ENCODE measurements at regions not wholly inside any gene's neighbourhood (a gene's known extent, or its start where the extent isn't known, plus 50 kb on each side); places are given as distances from the start of the nearest gene placed in this dataset.

- H3K27ac Mint-ChIP-seq: peak overlapping the region; percentile 84
- H3K4me3 Mint-ChIP-seq: peak overlapping the region; percentile 56
- intact Hi-C loops (cut with micrococcal nuclease): loop anchor here (2.0 to 10.0 kb wide), 4 partner anchors 37 to 352 kb away; partner anchors contain the start of gene ZFP36L2
- H3K27me3 Mint-ChIP-seq: no peaks in the 10 kb centered on the region
- no peaks in the 10 kb centered on the region for H3K9me3 Mint-ChIP-seq
- H3K4me1 Mint-ChIP-seq (ENCODE audit: low read depth): peaks cover 91% of the 10 kb centered on the region
- H3K36me3 Mint-ChIP-seq (ENCODE audit: low read depth): no peaks in the 10 kb centered on the region
Measured at GRCh38 chr2:43130548-43130875, 95.9 kb downstream of the ZFP36L2 start.

DNA sequence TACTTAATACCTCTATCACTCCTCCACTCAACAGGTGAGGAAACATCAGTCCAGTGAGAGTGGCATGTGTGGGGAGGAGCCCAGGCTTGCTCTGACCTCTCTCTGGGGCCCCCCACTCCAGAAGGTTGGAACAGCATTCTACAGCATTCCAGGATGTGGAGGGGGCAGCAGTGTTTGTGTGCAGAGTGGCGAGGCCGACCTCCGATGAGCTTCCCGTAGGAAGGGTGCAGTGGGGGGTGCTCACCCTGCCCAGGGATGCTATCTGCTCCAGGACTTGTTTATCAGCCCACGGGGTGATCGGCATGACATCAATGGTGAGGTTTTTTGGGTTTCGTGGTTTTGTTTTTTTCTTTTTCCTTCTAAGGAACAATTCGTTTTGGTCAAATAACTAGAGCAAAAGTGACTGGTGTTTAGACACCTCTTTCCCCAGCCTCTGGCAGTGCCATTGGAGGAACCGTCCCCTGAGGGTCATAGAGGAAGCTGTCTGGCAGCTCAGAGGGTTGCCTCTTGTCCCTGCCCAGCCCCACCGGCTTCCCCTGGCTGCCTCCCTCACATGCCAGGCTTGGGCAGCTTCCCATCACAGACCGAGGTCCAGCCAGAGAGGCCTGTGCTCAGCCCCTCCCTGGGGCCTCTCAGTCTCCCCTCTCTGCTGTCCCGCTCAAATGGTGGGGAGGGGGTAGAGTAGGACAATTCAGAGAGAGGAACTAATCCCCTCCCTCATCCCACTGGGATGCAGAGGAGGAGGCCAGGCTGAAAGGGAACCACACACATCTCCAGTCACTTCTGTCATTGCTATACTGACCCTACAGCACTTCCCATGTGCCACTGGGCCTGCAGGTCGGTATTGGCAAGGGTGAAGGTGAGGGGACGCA, 96.5 kb downstream of the ZFP36L2 start:
- Mint-ChIP-seq H3K27ac (peak overlapping the region; percentile 84), H3K9me3 (no peaks in the 10 kb centered on the region), H3K36me3 (ENCODE audit: low read depth) (no peaks in the 10 kb centered on the region), H3K27me3 (no peaks in the 10 kb centered on the region), H3K4me3 (peak overlapping the region; percentile 56), H3K4me1 (ENCODE audit: low read depth) (peaks cover 92% of the 10 kb centered on the region)
- intact Hi-C loops (cut with micrococcal nuclease): loop anchor here (2.0 to 10.0 kb wide), 6 partner anchors 23 to 352 kb away; partner anchors contain the start of gene ZFP36L2

GRCh38 chr2:43128559-43128955, 97.8 kb downstream of the ZFP36L2 start:
- Mint-ChIP-seq H3K27ac (peak overlapping the region; percentile 84), H3K4me1 (ENCODE audit: low read depth) (peaks cover 94% of the 10 kb centered on the region), H3K4me3 (peak overlapping the region; percentile 59), H3K9me3 (no peaks in the 10 kb centered on the region), H3K36me3 (ENCODE audit: low read depth) (no peaks in the 10 kb centered on the region), H3K27me3 (no peaks in the 10 kb centered on the region)
- intact Hi-C loops (cut with micrococcal nuclease): loop anchor here (2.0 to 10.0 kb wide), 2 partner anchors 22 to 104 kb away; no protein-coding TSS in a partner anchor

- H3K4me3 Mint-ChIP-seq: peak overlapping the region; percentile 59
- no peaks in the 10 kb centered on the region for H3K27me3 Mint-ChIP-seq
- intact Hi-C loops (cut with micrococcal nuclease): loop anchor here (2.0 to 10.0 kb wide), 3 partner anchors 21 to 153 kb away; no protein-coding TSS in a partner anchor
- H3K36me3 Mint-ChIP-seq (ENCODE audit: low read depth): no peaks in the 10 kb centered on the region
- H3K27ac Mint-ChIP-seq: peak overlapping the region; percentile 84
- no peaks in the 10 kb centered on the region for H3K9me3 Mint-ChIP-seq
- H3K4me1 Mint-ChIP-seq (ENCODE audit: low read depth): peaks cover 94% of the 10 kb centered on the region
Measured at GRCh38 chr2:43127941-43128558, 98.4 kb downstream of the ZFP36L2 start.

DNA sequence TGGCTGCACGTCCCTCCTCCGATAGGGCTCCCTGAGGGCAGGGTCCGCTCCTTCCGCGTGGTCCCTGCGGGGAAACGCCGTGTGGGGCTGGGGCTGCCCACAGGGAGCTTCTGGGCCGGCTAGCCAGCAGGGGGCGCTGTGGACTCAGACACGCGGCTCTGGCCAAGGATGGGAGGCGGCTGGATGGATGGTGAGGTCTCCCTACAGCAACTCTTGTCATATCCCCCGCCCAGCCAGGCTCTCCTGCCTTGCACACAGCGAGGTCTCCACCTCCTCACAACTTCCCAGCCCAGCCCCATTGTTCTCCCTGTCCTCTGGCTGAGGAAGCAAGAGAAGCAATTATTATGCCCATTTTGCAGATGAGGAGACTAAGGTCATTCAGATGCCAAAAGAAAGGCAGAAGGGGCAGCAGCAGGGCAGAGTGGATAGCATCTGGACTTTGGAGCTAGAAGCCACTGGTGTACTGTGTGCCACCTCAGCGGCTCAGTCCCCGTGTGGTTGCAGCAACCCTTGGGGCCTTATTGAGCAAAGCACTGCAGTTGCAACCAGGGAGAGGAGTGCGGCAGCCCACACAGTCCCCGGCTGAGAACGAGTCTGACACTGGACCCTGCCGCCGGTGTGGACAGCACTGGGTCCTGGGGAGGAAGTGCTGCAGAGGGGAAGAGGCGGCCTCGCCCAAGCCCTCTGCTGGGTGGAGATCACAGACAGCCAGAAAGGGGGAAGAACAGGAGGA, 99.0 kb downstream of the ZFP36L2 start:
- intact Hi-C loops (cut with micrococcal nuclease): loop anchor here (2.0 to 10.0 kb wide), 2 partner anchors 103 to 153 kb away; no protein-coding TSS in a partner anchor
- peak overlapping the region; percentile 59 for H3K4me3 Mint-ChIP-seq
- H3K27ac Mint-ChIP-seq: peak overlapping the region; percentile 84
- no peaks in the 10 kb centered on the region for H3K36me3 Mint-ChIP-seq (ENCODE audit: low read depth)
- peaks cover 93% of the 10 kb centered on the region for H3K4me1 Mint-ChIP-seq (ENCODE audit: low read depth)
- H3K27me3 Mint-ChIP-seq: no peaks in the 10 kb centered on the region
- H3K9me3 Mint-ChIP-seq: no peaks in the 10 kb centered on the region

- Mint-ChIP-seq H3K36me3 (ENCODE audit: low read depth) (no peaks in the 10 kb centered on the region), H3K27me3 (no peaks in the 10 kb centered on the region), H3K4me3 (no peak overlapping the region), H3K9me3 (no peaks in the 10 kb centered on the region), H3K27ac (peak overlapping the region; percentile 84), H3K4me1 (ENCODE audit: low read depth) (peaks cover 95% of the 10 kb centered on the region)
- intact Hi-C loops (cut with micrococcal nuclease): loop anchor here (2.0 to 10.0 kb wide), 2 partner anchors 102 to 152 kb away; no protein-coding TSS in a partner anchor
Measured at GRCh38 chr2:43126817-43127207, 99.6 kb downstream of the ZFP36L2 start.

DNA sequence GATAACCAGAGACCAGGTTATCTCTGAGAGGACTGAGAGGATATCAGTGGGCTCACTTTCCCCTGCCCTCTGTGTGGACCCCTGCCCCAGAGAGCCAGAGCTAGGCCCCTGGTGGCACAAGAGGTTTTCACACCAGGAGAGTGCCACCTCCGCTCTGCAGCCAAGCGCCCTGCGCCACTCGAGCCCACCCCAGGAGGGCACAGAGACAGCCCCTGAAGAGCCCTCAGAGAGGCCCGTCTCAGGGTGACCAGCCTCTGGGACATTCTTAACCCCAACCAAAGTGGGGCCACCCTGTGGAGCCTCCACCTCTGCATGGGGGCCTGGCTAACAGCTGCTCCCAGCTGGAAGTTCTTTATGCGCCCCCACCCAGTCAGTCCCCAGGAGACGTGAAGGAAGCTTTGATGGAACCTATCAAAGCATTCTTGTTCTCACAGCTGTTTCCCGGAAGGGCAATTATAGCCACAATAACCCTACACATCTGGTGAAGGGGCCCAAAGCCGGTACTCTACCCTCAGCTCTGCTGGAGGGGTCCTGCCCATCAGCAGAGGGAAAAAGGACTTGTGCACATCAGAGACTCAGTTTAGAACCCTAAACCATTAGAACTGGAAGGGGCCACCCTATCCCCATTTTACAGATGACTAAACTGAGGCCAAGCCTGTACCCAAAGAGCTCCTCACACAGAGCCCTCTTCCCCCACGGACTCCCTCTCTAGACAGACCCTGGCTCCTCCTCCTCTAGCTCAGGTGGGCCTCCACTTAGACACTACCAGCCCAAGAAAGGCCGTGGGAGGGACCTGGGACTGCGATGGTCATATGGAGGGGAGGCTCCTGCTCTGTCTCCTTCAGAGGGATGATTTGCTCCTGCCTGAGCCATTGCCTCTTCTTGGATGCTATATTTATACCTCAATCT, 101.1 kb downstream of the ZFP36L2 start:
- Mint-ChIP-seq H3K9me3 (no peaks in the 10 kb centered on the region), H3K36me3 (ENCODE audit: low read depth) (no peaks in the 10 kb centered on the region), H3K4me3 (no peak overlapping the region), H3K27ac (peak overlapping the region; percentile 64), H3K4me1 (ENCODE audit: low read depth) (peaks cover 85% of the 10 kb centered on the region), H3K27me3 (no peaks in the 10 kb centered on the region)
- intact Hi-C loops (cut with micrococcal nuclease): loop anchor here (10.0 kb wide), 1 partner anchor 101 kb away; no protein-coding TSS in a partner anchor

DNA sequence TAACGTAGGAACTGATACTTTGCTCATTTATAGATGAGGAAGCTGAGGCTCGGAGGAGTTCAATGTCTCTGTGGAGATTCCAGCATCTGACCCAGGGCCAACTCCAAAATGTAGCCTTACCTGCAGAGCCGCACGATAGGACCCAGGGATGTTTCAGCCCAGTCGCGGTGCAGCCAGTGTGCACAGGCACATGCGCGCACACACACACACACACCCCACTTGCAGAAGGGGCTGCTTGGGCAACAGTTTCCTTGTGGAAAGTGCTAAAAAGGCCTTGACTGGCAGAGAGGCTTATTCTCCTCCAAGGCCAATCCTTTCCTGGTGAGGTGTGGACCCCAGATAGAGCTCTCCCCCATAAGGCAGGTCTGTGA, 101.7 kb downstream of the ZFP36L2 start:
- Mint-ChIP-seq H3K36me3 (ENCODE audit: low read depth) (no peaks in the 10 kb centered on the region), H3K27me3 (no peaks in the 10 kb centered on the region), H3K27ac (peak overlapping the region; percentile 64), H3K4me1 (ENCODE audit: low read depth) (peaks cover 79% of the 10 kb centered on the region), H3K4me3 (no peak overlapping the region), H3K9me3 (peaks cover 2% of the 10 kb centered on the region)
- intact Hi-C loops (cut with micrococcal nuclease): loop anchor here (10.0 kb wide), 1 partner anchor 100 kb away; no protein-coding TSS in a partner anchor

GRCh38 chr2:43123981-43124686, 102.3 kb downstream of the ZFP36L2 start:
- Mint-ChIP-seq H3K27me3 (no peaks in the 10 kb centered on the region), H3K27ac (peak overlapping the region; percentile 35), H3K36me3 (ENCODE audit: low read depth) (no peaks in the 10 kb centered on the region), H3K9me3 (peaks cover 7% of the 10 kb centered on the region), H3K4me3 (no peak overlapping the region), H3K4me1 (ENCODE audit: low read depth) (peaks cover 73% of the 10 kb centered on the region)
- intact Hi-C loops (cut with micrococcal nuclease): loop anchor here (10.0 kb wide), 1 partner anchor 99 kb away; no protein-coding TSS in a partner anchor

GRCh38 chr2:43123486-43123885, 102.9 kb downstream of the ZFP36L2 start:
- Mint-ChIP-seq H3K4me1 (ENCODE audit: low read depth) (peaks cover 67% of the 10 kb centered on the region), H3K27ac (peak overlapping the region; percentile 35), H3K4me3 (no peak overlapping the region), H3K9me3 (peaks cover 13% of the 10 kb centered on the region), H3K36me3 (ENCODE audit: low read depth) (peaks cover 6% of the 10 kb centered on the region), H3K27me3 (no peaks in the 10 kb centered on the region)
- intact Hi-C loops (cut with micrococcal nuclease): loop anchor here (10.0 kb wide), 1 partner anchor 99 kb away; no protein-coding TSS in a partner anchor

DNA sequence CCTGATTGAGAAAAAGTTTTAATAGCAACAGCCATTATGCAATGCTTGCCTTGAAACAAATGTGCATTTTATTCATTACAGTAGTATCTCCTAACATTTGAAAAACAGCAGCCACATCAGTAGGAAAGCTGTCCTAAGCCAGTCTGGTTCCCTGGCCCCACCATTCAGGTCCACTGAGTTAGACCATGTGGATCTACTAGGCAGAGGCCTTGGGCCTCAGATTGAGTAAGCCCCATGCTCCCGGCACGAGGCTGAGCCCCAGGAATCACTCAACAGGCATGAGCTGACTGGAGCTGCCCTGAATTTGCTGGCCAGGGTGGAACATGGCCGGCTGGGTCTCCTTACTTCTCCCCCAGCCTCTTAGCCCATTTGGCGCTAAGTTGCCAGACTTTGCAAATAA, 103.4 kb downstream of the ZFP36L2 start:
- Mint-ChIP-seq H3K9me3 (peaks cover 18% of the 10 kb centered on the region), H3K27ac (no peak overlapping the region), H3K4me3 (no peak overlapping the region), H3K4me1 (ENCODE audit: low read depth) (peaks cover 62% of the 10 kb centered on the region), H3K36me3 (ENCODE audit: low read depth) (peaks cover 8% of the 10 kb centered on the region), H3K27me3 (no peaks in the 10 kb centered on the region)
- intact Hi-C loops (cut with micrococcal nuclease): loop anchor here (10.0 kb wide), 1 partner anchor 98 kb away; no protein-coding TSS in a partner anchor

GRCh38 chr2:43121580-43122314, 104.7 kb downstream of the ZFP36L2 start:
- H3K4me1 Mint-ChIP-seq (ENCODE audit: low read depth): peaks cover 61% of the 10 kb centered on the region
- intact Hi-C loops (cut with micrococcal nuclease): loop anchor here (10.0 kb wide), 1 partner anchor 97 kb away; no protein-coding TSS in a partner anchor
- peaks cover 19% of the 10 kb centered on the region for H3K9me3 Mint-ChIP-seq
- no peak overlapping the region for H3K4me3 Mint-ChIP-seq
- no peak overlapping the region for H3K27ac Mint-ChIP-seq
- H3K36me3 Mint-ChIP-seq (ENCODE audit: low read depth): peaks cover 8% of the 10 kb centered on the region
- no peaks in the 10 kb centered on the region for H3K27me3 Mint-ChIP-seq
